GM21528 (cell line): ENCODE measurements at regions not wholly inside any gene's neighbourhood (a gene's known extent, or its start where the extent isn't known, plus 50 kb on each side); places are given as distances from the start of the nearest gene placed in this dataset.

Experiments
- ATAC-seq: cut with Tn5 transposase; IDR thresholded peaks from one replicate; pipeline ENCODE4 v1.9.1; 2021; ENCODE audit warnings: mild to moderate bottlenecking, moderate library complexity; ENCODE audit not compliant: unreplicated experiment, low FRiP score

- ATAC-seq = no peak
Measured at GRCh38 chr5:20498926-20499325, 510.9 kb upstream of the CDH18 start.

GRCh38 chr5:20498102-20498501 is 510.1 kb upstream of the CDH18 start:
- ATAC-seq = no peak

GRCh38 chr5:20497356-20497755 is 509.4 kb upstream of the CDH18 start:
- no peak for ATAC-seq

GRCh38 chr5:20494706-20495105 is 506.7 kb upstream of the CDH18 start:
- no peak for ATAC-seq

GRCh38 chr5:20486826-20487225 is 498.8 kb upstream of the CDH18 start:
- no peak for ATAC-seq

GRCh38 chr5:20476016-20476415 is 488.0 kb upstream of the CDH18 start:
- no peak for ATAC-seq

GRCh38 chr5:20470997-20471396 is 483.0 kb upstream of the CDH18 start:
- no peak for ATAC-seq

GRCh38 chr5:20469792-20470191 is 481.8 kb upstream of the CDH18 start:
- ATAC-seq = no peak

GRCh38 chr5:20469390-20469789 is 481.4 kb upstream of the CDH18 start:
- ATAC-seq = no peak

GRCh38 chr5:20466512-20466911 is 478.5 kb upstream of the CDH18 start:
- ATAC-seq = no peak

GRCh38 chr5:20463206-20463605 is 475.2 kb upstream of the CDH18 start:
- ATAC-seq = no peak

- ATAC-seq = no peak
Measured at GRCh38 chr5:20446121-20446520, 458.1 kb upstream of the CDH18 start.

GRCh38 chr5:20445326-20445860 is 457.4 kb upstream of the CDH18 start:
- no peak for ATAC-seq

- ATAC-seq = no peak
Measured at GRCh38 chr5:20434786-20435185, 446.8 kb upstream of the CDH18 start.

GRCh38 chr5:20420991-20421595 is 433.1 kb upstream of the CDH18 start:
- ATAC-seq = no peak
